ENCODE measurements at regions not wholly inside any gene's neighbourhood (a gene's known extent, or its start where the extent isn't known, plus 50 kb on each side); places are given as distances from the start of the nearest gene placed in this dataset.

DNA sequence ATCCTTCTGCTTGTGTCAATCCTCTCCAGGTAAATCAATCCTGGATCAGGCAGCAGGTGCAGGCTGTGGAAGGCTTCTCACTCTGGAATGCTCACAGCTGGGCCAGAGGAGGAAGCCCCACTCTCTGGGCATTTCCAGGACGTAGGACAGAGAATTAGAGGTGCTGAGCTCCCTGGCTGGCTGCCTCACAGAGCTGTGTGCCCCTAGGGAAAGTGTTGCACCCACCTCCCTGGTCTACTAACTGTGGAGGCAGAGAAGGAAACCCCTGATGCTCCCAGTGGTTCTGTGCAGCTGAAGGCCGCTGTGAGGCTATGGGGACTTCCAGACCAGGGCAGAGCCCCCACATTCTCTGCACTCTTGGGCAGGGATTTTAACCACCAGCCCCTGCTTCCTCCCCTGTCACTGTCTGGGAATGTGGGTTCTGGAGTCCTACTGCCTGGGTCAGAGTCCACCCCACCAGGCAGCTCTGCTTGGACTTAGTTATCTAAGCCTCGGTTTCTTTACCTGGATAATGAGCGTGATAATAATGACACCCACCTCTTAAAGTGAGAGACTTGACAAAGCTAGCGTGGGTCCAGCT is 73.5 kb upstream of the EEPD1 start:
- peak overlapping the region in 1 of 5 donors; percentile 40 for H3K27ac ChIP-seq
- no peaks in the 10 kb centered on the region for H3K36me3 ChIP-seq
- no peaks in the 10 kb centered on the region for H3K27me3 ChIP-seq
- H3K4me3 ChIP-seq = no peak overlapping the region
- intact Hi-C loops (cut with DNase I; ENCODE audit: low total_unique reads) = no loop called here
- 55 to 82% (median 65%) methylated on average over 4 to 5 of the region's 5 CpGs for WGBS, 5 donors
- no peak for DNase-seq
- no peaks in the 10 kb centered on the region for H3K9me3 ChIP-seq
- peaks cover 0 to 14% (median 7%) of the 10 kb centered on the region in 4 donors for H3K4me1 ChIP-seq
- no peak for TF ChIP-seq POLR2AphosphoS5 (IDR thresholded peaks at IDR 0.05)
- TF ChIP-seq POLR2A (IDR thresholded peaks at IDR 0.05) = no peak
- no peak for TF ChIP-seq EP300 (IDR thresholded peaks at IDR 0.05)
- TF ChIP-seq, protein P1, sequence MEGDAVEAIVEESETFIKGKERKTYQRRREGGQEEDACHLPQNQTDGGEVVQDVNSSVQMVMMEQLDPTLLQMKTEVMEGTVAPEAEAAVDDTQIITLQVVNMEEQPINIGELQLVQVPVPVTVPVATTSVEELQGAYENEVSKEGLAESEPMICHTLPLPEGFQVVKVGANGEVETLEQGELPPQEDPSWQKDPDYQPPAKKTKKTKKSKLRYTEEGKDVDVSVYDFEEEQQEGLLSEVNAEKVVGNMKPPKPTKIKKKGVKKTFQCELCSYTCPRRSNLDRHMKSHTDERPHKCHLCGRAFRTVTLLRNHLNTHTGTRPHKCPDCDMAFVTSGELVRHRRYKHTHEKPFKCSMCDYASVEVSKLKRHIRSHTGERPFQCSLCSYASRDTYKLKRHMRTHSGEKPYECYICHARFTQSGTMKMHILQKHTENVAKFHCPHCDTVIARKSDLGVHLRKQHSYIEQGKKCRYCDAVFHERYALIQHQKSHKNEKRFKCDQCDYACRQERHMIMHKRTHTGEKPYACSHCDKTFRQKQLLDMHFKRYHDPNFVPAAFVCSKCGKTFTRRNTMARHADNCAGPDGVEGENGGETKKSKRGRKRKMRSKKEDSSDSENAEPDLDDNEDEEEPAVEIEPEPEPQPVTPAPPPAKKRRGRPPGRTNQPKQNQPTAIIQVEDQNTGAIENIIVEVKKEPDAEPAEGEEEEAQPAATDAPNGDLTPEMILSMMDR (IDR thresholded peaks at IDR 0.05) = no peak

GRCh38 chr7:36080843-36081242 is 72.2 kb upstream of the EEPD1 start:
- Histone ChIP-seq H3K4me3 (no peak overlapping the region), H3K9me3 (no peaks in the 10 kb centered on the region), H3K27me3 (no peaks in the 10 kb centered on the region), H3K27ac (peak overlapping the region in 1 of 5 donors; percentile 35), H3K36me3 (no peaks in the 10 kb centered on the region), H3K4me1 (peaks cover 0 to 14% (median 9%) of the 10 kb centered on the region in 4 donors)
- TF ChIP-seq EP300 (IDR thresholded peaks at IDR 0.05) (no peak), POLR2AphosphoS5 (IDR thresholded peaks at IDR 0.05) (peak in 1 of 3 donors; percentile 30)
- intact Hi-C loops (cut with DNase I; ENCODE audit: low total_unique reads) = no loop called here
- WGBS, 5 donors = 33 to 62% (median 47%) methylated on average over 5 of the region's 5 CpGs
- DNase-seq = peak in 1 of 2 donors; percentile 49

DNA sequence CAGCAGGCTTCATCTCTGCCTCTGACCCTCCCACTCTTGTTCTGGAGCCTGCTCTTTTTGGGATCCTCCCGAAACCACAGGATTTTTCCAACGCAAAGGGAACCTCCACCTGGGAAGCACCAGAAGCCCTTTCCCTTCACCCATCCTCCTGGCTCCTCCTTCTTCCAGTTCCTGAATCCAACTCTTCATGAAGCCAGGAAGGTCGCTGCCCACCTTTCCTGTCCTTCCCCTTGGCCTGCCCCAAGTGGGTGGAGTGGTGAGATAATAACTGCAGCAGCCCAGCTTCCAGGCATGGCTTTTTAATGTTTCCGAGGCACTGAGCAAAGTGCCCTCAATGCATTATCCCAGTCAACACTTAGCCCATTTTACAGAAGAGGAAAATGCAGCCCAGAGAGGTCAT is 70.8 kb upstream of the EEPD1 start:
- H3K27me3 ChIP-seq = no peaks in the 10 kb centered on the region
- intact Hi-C loops (cut with DNase I; ENCODE audit: low total_unique reads) = no loop called here
- DNase-seq = no peak
- H3K27ac ChIP-seq = peak overlapping the region in 1 of 5 donors; percentile 35
- TF ChIP-seq EP300 (IDR thresholded peaks at IDR 0.05) (no peak), POLR2A (IDR thresholded peaks at IDR 0.05) (no peak), POLR2AphosphoS5 (IDR thresholded peaks at IDR 0.05) (no peak)
- TF ChIP-seq, protein P1 (IDR thresholded peaks at IDR 0.05) = no peak
- H3K4me1 ChIP-seq = peaks cover 0 to 14% (median 9%) of the 10 kb centered on the region in 4 donors
- no peaks in the 10 kb centered on the region for H3K36me3 ChIP-seq
- 66 to 83% (median 77%) methylated on average over 4 of the region's 4 CpGs for WGBS, 5 donors
- no peak overlapping the region for H3K4me3 ChIP-seq
- no peaks in the 10 kb centered on the region for H3K9me3 ChIP-seq

DNA sequence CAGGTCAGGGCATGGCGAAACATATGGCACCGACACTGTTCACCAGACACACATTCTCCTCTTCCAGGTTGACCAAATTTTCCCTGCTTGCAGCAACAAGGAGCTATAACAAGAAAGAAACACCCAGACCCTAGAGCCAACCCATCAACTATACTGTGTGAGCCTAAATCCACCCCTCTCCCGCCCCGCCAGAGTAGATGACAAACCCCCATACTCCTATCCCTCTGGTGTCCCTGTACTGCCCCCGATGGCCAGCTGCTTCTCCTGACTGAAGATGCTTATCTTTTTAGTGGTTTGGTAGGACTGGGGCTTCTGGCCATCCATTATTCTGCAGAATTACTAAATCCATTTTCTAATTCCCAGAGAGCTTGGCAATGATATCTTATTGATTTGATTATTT is 70.1 kb upstream of the EEPD1 start:
- whole genome bisulfite sequencing, 5 donors = 90 to 94% (median 93%) methylated on average over 5 of the region's 5 CpGs
- DNase-seq = no peak
- intact Hi-C loops (cut with DNase I; ENCODE audit: low total_unique reads) = no loop called here
- Histone ChIP-seq H3K27me3 (no peaks in the 10 kb centered on the region), H3K27ac (no peak overlapping the region), H3K36me3 (no peaks in the 10 kb centered on the region), H3K4me3 (no peak overlapping the region), H3K4me1 (peaks cover 0 to 14% (median 9%) of the 10 kb centered on the region in 4 donors), H3K9me3 (no peaks in the 10 kb centered on the region)
- TF ChIP-seq POLR2A (IDR thresholded peaks at IDR 0.05) = no peak
- TF ChIP-seq POLR2AphosphoS5 (IDR thresholded peaks at IDR 0.05) = no peak
- TF ChIP-seq, protein P1 (IDR thresholded peaks at IDR 0.05) = no peak
- no peak for TF ChIP-seq EP300 (IDR thresholded peaks at IDR 0.05)

Measured in stomach (tissue), 8 donors.